NCI-H1694 (cell line): ENCODE measurements at regions not wholly inside any gene's neighbourhood (a gene's known extent, or its start where the extent isn't known, plus 50 kb on each side); places are given as distances from the start of the nearest gene placed in this dataset.

Experiments used
- DNase-seq: peaks from one replicate; lab custom pipeline; 2025; lab: John Stamatoyannopoulos, UW

GRCh38 chr4:119932277-119932676 lies 134.4 kb downstream of the MAD2L1 start:
- no peak for DNase-seq

- no peak for DNase-seq
Measured at GRCh38 chr4:119930546-119930945, 136.1 kb downstream of the MAD2L1 start.

GRCh38 chr4:119921830-119922229 lies 144.8 kb downstream of the MAD2L1 start:
- DNase-seq: no peak

- DNase-seq: no peak
Measured at GRCh38 chr4:119906277-119906676, 160.4 kb downstream of the MAD2L1 start.

GRCh38 chr4:119898211-119898610 lies 168.4 kb downstream of the MAD2L1 start:
- no peak for DNase-seq

- peak; percentile 51 for DNase-seq
Measured at GRCh38 chr4:119897260-119897659, 169.4 kb downstream of the MAD2L1 start.

- no peak for DNase-seq
Measured at GRCh38 chr4:119894650-119895208, 171.9 kb downstream of the MAD2L1 start.

GRCh38 chr4:119873794-119874325 lies 192.8 kb downstream of the MAD2L1 start:
- no peak for DNase-seq

- no peak for DNase-seq
Measured at GRCh38 chr4:119873132-119873531, 193.5 kb downstream of the MAD2L1 start.

- DNase-seq: no peak
Measured at GRCh38 chr4:119872371-119873016, 194.2 kb downstream of the MAD2L1 start.

GRCh38 chr4:119870856-119871255 lies 195.8 kb downstream of the MAD2L1 start:
- no peak for DNase-seq

GRCh38 chr4:119865789-119866188 lies 200.9 kb downstream of the MAD2L1 start:
- no peak for DNase-seq

- no peak for DNase-seq
Measured at GRCh38 chr4:119865389-119865788, 201.3 kb downstream of the MAD2L1 start.

GRCh38 chr4:119861731-119862130 lies 204.9 kb downstream of the MAD2L1 start:
- DNase-seq: no peak

GRCh38 chr4:119858176-119858575 lies 208.5 kb downstream of the MAD2L1 start:
- DNase-seq: no peak

- DNase-seq: no peak
Measured at GRCh38 chr4:119854364-119854763, 212.3 kb downstream of the MAD2L1 start.

GRCh38 chr4:119851649-119852048 lies 215.0 kb downstream of the MAD2L1 start:
- DNase-seq: no peak

- DNase-seq: no peak
Measured at GRCh38 chr4:119841361-119841760, 212.8 kb upstream of the PDE5A start.

- DNase-seq: no peak
Measured at GRCh38 chr4:119835613-119835910, 207.0 kb upstream of the PDE5A start.

- DNase-seq: no peak
Measured at GRCh38 chr4:119834906-119835612, 206.5 kb upstream of the PDE5A start.

- DNase-seq: no peak
Measured at GRCh38 chr4:119833611-119834010, 205.0 kb upstream of the PDE5A start.

GRCh38 chr4:119832776-119833175 lies 204.2 kb upstream of the PDE5A start:
- no peak for DNase-seq

- no peak for DNase-seq
Measured at GRCh38 chr4:119829326-119829725, 200.7 kb upstream of the PDE5A start.
